BLaER1 (cell line): ENCODE measurements at regions not wholly inside any gene's neighbourhood (a gene's known extent, or its start where the extent isn't known, plus 50 kb on each side); places are given as distances from the start of the nearest gene placed in this dataset.
"Not testable (repeated sequence)": the region's sequence is repeated elsewhere in the genome, so short reads cannot be mapped to it uniquely, and the experiment has no call there.

Experiments used
- H3K27ac ChIP-seq: shearing (Covaris generic); formaldehyde crosslinking; 2 replicates; pipeline ENCODE4 v1.8.1; 2022
- H3K27me3 ChIP-seq: shearing (Covaris generic); formaldehyde crosslinking; 2 replicates; pipeline ENCODE4 v1.8.1; 2022
- H3K36me3 ChIP-seq: shearing (Covaris generic); formaldehyde crosslinking; 2 replicates; pipeline ENCODE4 v1.8.1; 2022
- H3K4me1 ChIP-seq: shearing (Covaris generic); formaldehyde crosslinking; 2 replicates; pipeline ENCODE4 v1.8.1; 2022
- H3K4me2 ChIP-seq: shearing (Covaris generic); formaldehyde crosslinking; 2 replicates; pipeline ENCODE4 v1.8.1; 2022
- H3K4me3 ChIP-seq: shearing (Covaris generic); formaldehyde crosslinking; 2 replicates; pipeline ENCODE4 v1.8.1; 2022
- H3K9ac ChIP-seq: shearing (Covaris generic); formaldehyde crosslinking; 2 replicates; pipeline ENCODE4 v1.8.1; 2022
- H3K9me3 ChIP-seq: shearing (Covaris generic); formaldehyde crosslinking; 2 replicates; pipeline ENCODE4 v1.8.1; 2022
- H4K20me1 ChIP-seq: shearing (Covaris generic); formaldehyde crosslinking; 2 replicates; pipeline ENCODE4 v1.8.1; 2022
- Cebpa-rat ChIP-seq: shearing (Covaris generic); IDR thresholded peaks from 2 replicates; pipeline ENCODE4 v1.8.1; 2022

- H3K9ac ChIP-seq: no peak overlapping the region
- no peaks in the 10 kb centered on the region for H3K27me3 ChIP-seq
- no peaks in the 10 kb centered on the region for H4K20me1 ChIP-seq
- no peaks in the 10 kb centered on the region for H3K36me3 ChIP-seq
- TF ChIP-seq Cebpa-rat: no peak
- H3K27ac ChIP-seq: no peak overlapping the region
- H3K9me3 ChIP-seq: no peaks in the 10 kb centered on the region
- no peak overlapping the region for H3K4me2 ChIP-seq
- H3K4me1 ChIP-seq: peaks cover 9% of the 10 kb centered on the region
- H3K4me3 ChIP-seq: no peak overlapping the region
Observed at GRCh38 chr5:127133071-127133470, 59.8 kb upstream of the C5orf63 start.

DNA sequence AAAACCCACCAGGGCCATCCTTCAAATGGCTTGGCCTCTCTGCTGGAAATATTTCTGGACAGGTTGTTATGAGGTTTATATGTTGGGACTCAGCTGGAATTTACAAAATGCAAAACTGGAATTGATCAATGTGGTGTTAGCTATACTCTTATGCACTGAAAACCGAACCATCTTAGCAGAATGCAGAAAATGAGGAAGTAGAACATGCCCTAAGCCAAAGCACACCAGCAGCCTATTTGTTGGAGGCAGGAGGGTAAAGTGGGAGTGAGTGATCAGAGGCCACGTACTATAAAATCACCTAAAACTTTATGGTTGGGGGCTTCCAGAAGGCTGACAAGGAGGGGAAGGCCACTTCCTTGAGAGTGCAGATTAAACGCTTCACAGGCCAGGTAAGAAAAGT is 63.6 kb upstream of the C5orf63 start:
- no peak for TF ChIP-seq Cebpa-rat
- Histone ChIP-seq H3K4me1 (no peaks in the 10 kb centered on the region), H3K36me3 (no peaks in the 10 kb centered on the region), H3K9ac (no peak overlapping the region), H4K20me1 (no peaks in the 10 kb centered on the region), H3K4me3 (no peak overlapping the region), H3K4me2 (no peak overlapping the region), H3K27me3 (no peaks in the 10 kb centered on the region), H3K9me3 (no peaks in the 10 kb centered on the region), H3K27ac (no peak overlapping the region)

DNA sequence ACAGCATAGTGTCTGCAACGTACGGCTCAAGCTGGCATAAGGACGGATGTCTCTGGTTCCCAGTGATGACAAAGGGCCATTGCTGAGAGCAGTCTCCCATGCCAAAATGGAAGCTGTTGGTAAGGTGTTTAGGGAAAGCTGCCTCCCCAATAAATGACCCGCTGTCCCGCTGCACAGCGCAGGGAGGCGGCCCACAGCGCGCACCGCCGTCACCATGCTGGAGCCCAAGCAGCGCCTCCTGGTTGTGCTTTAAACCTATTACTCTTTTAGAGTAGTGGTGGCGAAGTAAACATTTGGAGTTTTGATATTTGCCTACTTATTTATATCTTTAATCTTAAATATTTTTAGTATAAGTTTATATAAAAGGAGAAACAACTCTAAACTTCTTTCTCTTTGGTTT is 70.4 kb upstream of the C5orf63 start:
- H3K4me1 ChIP-seq: no peaks in the 10 kb centered on the region
- H3K9me3 ChIP-seq: peaks cover 4% of the 10 kb centered on the region; the same call in 1 of the 2 replicates
- H3K36me3 ChIP-seq: no peaks in the 10 kb centered on the region
- H3K9ac ChIP-seq: no peak overlapping the region
- no peak overlapping the region for H3K4me2 ChIP-seq
- no peak overlapping the region for H3K27ac ChIP-seq
- H3K27me3 ChIP-seq: no peaks in the 10 kb centered on the region
- H3K4me3 ChIP-seq: no peak overlapping the region
- TF ChIP-seq Cebpa-rat: no peak
- no peaks in the 10 kb centered on the region for H4K20me1 ChIP-seq

GRCh38 chr5:127153031-127153430 is 79.7 kb upstream of the C5orf63 start:
- no peak overlapping the region for H3K27ac ChIP-seq
- no peaks in the 10 kb centered on the region for H3K36me3 ChIP-seq
- H4K20me1 ChIP-seq: no peaks in the 10 kb centered on the region
- no peaks in the 10 kb centered on the region for H3K27me3 ChIP-seq
- no peaks in the 10 kb centered on the region for H3K4me1 ChIP-seq
- H3K4me3 ChIP-seq: no peak overlapping the region
- H3K4me2 ChIP-seq: no peak overlapping the region
- no peak for TF ChIP-seq Cebpa-rat
- H3K9me3 ChIP-seq: peaks cover 14% of the 10 kb centered on the region
- H3K9ac ChIP-seq: no peak overlapping the region

GRCh38 chr5:127153521-127153920 is 80.2 kb upstream of the C5orf63 start:
- peaks cover 19% of the 10 kb centered on the region for H3K9me3 ChIP-seq
- H3K9ac ChIP-seq: no peak overlapping the region
- H3K27ac ChIP-seq: no peak overlapping the region

DNA sequence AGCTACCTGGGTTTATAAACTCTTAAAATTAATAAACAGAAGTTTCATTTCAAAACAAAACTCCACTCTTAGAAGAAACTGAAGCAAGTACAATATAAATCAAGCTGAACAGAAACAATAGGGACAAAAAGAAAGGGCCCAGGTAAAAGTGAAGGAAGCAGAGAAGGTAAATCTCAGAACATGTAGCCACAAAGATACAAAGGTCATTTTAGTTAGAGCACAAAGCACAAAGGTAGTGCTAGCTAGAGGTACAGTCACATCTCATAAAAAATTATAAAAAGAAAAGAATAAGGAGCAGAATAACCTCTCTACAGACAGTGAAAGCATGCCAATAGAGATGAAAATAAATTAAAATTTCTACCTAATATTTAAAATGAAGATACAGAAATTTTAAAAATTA is 90.4 kb upstream of the C5orf63 start:
- Histone ChIP-seq H3K9me3 (peaks cover 16% of the 10 kb centered on the region), H3K4me1 (no peaks in the 10 kb centered on the region), H4K20me1 (no peaks in the 10 kb centered on the region), H3K9ac (no peak overlapping the region), H3K4me2 (no peak overlapping the region), H3K4me3 (no peak overlapping the region), H3K36me3 (no peaks in the 10 kb centered on the region), H3K27ac (no peak overlapping the region), H3K27me3 (no peaks in the 10 kb centered on the region)
- no peak for TF ChIP-seq Cebpa-rat

More at GRCh38 chr5:127153521-127153920, 80.2 kb upstream of the C5orf63 start:
- no peaks in the 10 kb centered on the region for H3K27me3 ChIP-seq
- no peak overlapping the region for H3K4me3 ChIP-seq
- H4K20me1 ChIP-seq: no peaks in the 10 kb centered on the region
- TF ChIP-seq Cebpa-rat: no peak
- no peaks in the 10 kb centered on the region for H3K4me1 ChIP-seq
- H3K36me3 ChIP-seq: no peaks in the 10 kb centered on the region
- no peak overlapping the region for H3K4me2 ChIP-seq

- no peaks in the 10 kb centered on the region for H3K4me1 ChIP-seq
- no peaks in the 10 kb centered on the region for H3K36me3 ChIP-seq
- H3K9me3 ChIP-seq: peaks cover 9% of the 10 kb centered on the region; the same call in 1 of the 2 replicates
- H3K4me2 ChIP-seq: no peak overlapping the region
- no peak for TF ChIP-seq Cebpa-rat
- H3K9ac ChIP-seq: no peak overlapping the region
- H3K27me3 ChIP-seq: no peaks in the 10 kb centered on the region
- H3K27ac ChIP-seq: no peak overlapping the region
- H4K20me1 ChIP-seq: no peaks in the 10 kb centered on the region
- H3K4me3 ChIP-seq: no peak overlapping the region
Observed at GRCh38 chr5:127170918-127171600, 97.8 kb upstream of the C5orf63 start.

GRCh38 chr5:127176769-127177168 is 103.5 kb upstream of the C5orf63 start:
- no peak for TF ChIP-seq Cebpa-rat
- Histone ChIP-seq H3K4me1 (no peaks in the 10 kb centered on the region), H3K27me3 (no peaks in the 10 kb centered on the region), H3K27ac (no peak overlapping the region), H3K4me3 (no peak overlapping the region), H3K9ac (no peak overlapping the region), H3K36me3 (no peaks in the 10 kb centered on the region), H3K4me2 (no peak overlapping the region), H3K9me3 (peaks cover 9% of the 10 kb centered on the region; the same call in 1 of the 2 replicates), H4K20me1 (no peaks in the 10 kb centered on the region)

DNA sequence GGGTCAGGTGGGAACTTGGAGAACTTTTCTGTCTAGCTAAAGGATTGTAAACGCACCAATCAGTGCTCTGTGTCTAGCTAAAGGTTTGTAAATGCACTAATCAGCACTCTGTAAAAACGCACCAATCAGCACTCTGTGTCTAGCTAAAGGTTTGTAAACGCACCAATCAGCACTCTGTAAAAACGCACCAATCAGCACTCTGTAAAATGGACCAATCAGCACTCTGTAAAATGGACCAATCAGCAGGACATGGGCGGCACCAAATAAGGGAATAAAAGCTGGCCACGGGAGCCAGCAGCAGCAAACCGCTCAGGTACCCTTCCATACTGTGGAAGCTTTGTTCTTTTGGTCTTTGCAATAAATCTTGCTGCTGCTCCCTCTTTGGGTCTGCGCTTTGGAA is 108.0 kb upstream of the MEGF10 start:
- H4K20me1 ChIP-seq, H3K27me3 ChIP-seq, H3K4me1 ChIP-seq, H3K4me3 ChIP-seq, H3K4me2 ChIP-seq, H3K36me3 ChIP-seq, H3K27ac ChIP-seq, H3K9ac ChIP-seq, H3K9me3 ChIP-seq: not testable (repeated sequence)

- no peak for TF ChIP-seq Cebpa-rat
- Histone ChIP-seq H3K4me1 (no peaks in the 10 kb centered on the region), H3K4me2 (no peak overlapping the region), H3K4me3 (no peak overlapping the region), H3K9me3 (no peaks in the 10 kb centered on the region; the same call in 1 of the 2 replicates), H3K36me3 (no peaks in the 10 kb centered on the region), H3K27ac (no peak overlapping the region), H3K27me3 (no peaks in the 10 kb centered on the region), H3K9ac (no peak overlapping the region), H4K20me1 (no peaks in the 10 kb centered on the region)
Observed at GRCh38 chr5:127183332-127183731, 107.3 kb upstream of the MEGF10 start.

- no peaks in the 10 kb centered on the region for H3K4me1 ChIP-seq
- no peaks in the 10 kb centered on the region for H4K20me1 ChIP-seq
- no peaks in the 10 kb centered on the region for H3K27me3 ChIP-seq
- H3K4me2 ChIP-seq: no peak overlapping the region
- no peak overlapping the region for H3K27ac ChIP-seq
- no peaks in the 10 kb centered on the region for H3K36me3 ChIP-seq
- H3K9ac ChIP-seq: no peak overlapping the region
- H3K4me3 ChIP-seq: no peak overlapping the region
- no peak for TF ChIP-seq Cebpa-rat
- H3K9me3 ChIP-seq: no peaks in the 10 kb centered on the region; the same call in 1 of the 2 replicates
Observed at GRCh38 chr5:127184851-127185250, 105.7 kb upstream of the MEGF10 start.
